ENCODE measurements at regions not wholly inside any gene's neighbourhood (a gene's known extent, or its start where the extent isn't known, plus 50 kb on each side); places are given as distances from the start of the nearest gene placed in this dataset.

- DNase-seq (ENCODE audit: low read depth in 2 of 2), result no peak
Measured at GRCh38 chr9:16197578-16198370, 644.9 kb downstream of the CCDC171 start.

- no peak for DNase-seq (ENCODE audit: low read depth in 2 of 2)
Measured at GRCh38 chr9:16198996-16199395, 646.2 kb downstream of the CCDC171 start.

- DNase-seq (ENCODE audit: low read depth in 2 of 2), result no peak
Measured at GRCh38 chr9:16202221-16202620, 649.4 kb downstream of the CCDC171 start.

- no peak for DNase-seq (ENCODE audit: low read depth in 2 of 2)
Measured at GRCh38 chr9:16202914-16203728, 650.3 kb downstream of the CCDC171 start.

GRCh38 chr9:16203729-16204573 is 651.1 kb downstream of the CCDC171 start:
- DNase-seq (ENCODE audit: low read depth in 2 of 2), result no peak

GRCh38 chr9:16205455-16205854 is 652.6 kb downstream of the CCDC171 start:
- no peak for DNase-seq (ENCODE audit: low read depth in 2 of 2)

- DNase-seq (ENCODE audit: low read depth in 2 of 2), result no peak
Measured at GRCh38 chr9:16206518-16206917, 653.7 kb downstream of the CCDC171 start.

- no peak for DNase-seq (ENCODE audit: low read depth in 2 of 2)
Measured at GRCh38 chr9:16207161-16207560, 654.3 kb downstream of the CCDC171 start.

GRCh38 chr9:16210440-16210839 is 657.6 kb downstream of the CCDC171 start:
- DNase-seq (ENCODE audit: low read depth in 2 of 2), result no peak

- no peak for DNase-seq (ENCODE audit: low read depth in 2 of 2)
Measured at GRCh38 chr9:16211946-16212345, 658.5 kb downstream of the BNC2 start.

GRCh38 chr9:16213781-16214515 is 656.5 kb downstream of the BNC2 start:
- no peak for DNase-seq (ENCODE audit: low read depth in 2 of 2)

- DNase-seq (ENCODE audit: low read depth in 2 of 2), result no peak
Measured at GRCh38 chr9:16214677-16215352, 655.7 kb downstream of the BNC2 start.

- no peak for DNase-seq (ENCODE audit: low read depth in 2 of 2)
Measured at GRCh38 chr9:16215353-16215680, 655.2 kb downstream of the BNC2 start.

- DNase-seq (ENCODE audit: low read depth in 2 of 2), result no peak
Measured at GRCh38 chr9:16217943-16218701, 652.3 kb downstream of the BNC2 start.

- DNase-seq (ENCODE audit: low read depth in 2 of 2), result no peak
Measured at GRCh38 chr9:16221366-16221765, 649.1 kb downstream of the BNC2 start.

GRCh38 chr9:16221822-16222547 is 648.5 kb downstream of the BNC2 start:
- DNase-seq (ENCODE audit: low read depth in 2 of 2), result no peak

- DNase-seq (ENCODE audit: low read depth in 2 of 2), result no peak
Measured at GRCh38 chr9:16223074-16223871, 647.2 kb downstream of the BNC2 start.

GRCh38 chr9:16230731-16231130 is 639.7 kb downstream of the BNC2 start:
- no peak for DNase-seq (ENCODE audit: low read depth in 2 of 2)

- DNase-seq (ENCODE audit: low read depth in 2 of 2), result no peak
Measured at GRCh38 chr9:16236311-16236710, 634.2 kb downstream of the BNC2 start.

Measured in stimulated activated CD8-positive, alpha-beta memory T cell treated with anti-CD3 and anti-CD28 coated beads, Interleukin-2, amount 100 ng/mL, for 1 hour (primary cell).